ENCODE measurements at regions not wholly inside any gene's neighbourhood (a gene's known extent, or its start where the extent isn't known, plus 50 kb on each side); places are given as distances from the start of the nearest gene placed in this dataset.

DNA sequence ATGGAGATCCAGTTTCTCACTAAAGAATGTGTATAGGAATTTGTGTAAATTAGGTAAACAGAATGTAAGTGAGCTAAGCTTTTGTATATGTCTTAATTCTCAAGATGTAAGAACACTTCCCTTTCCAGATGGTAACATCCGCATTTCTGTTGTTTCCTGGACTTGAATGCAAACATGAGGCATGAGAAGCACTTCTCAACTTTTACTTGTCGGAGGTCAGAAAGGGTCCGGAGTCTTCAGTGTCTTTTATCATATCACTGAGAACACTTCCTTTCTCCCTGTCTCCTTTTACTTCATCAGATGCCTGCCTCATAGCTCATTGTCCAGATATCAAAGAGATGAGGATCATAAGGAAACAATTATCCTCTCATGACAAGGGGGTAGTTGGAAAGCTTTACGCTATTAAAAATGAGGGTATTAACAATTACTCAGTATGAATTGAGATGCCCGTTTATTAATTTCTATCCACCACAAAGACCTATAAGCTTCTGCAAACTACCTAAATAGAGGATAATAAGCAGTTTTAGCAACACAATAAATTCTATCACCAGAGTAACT is 214.1 kb upstream of the FLRT2 start:
- TF ChIP-seq, protein P1, sequence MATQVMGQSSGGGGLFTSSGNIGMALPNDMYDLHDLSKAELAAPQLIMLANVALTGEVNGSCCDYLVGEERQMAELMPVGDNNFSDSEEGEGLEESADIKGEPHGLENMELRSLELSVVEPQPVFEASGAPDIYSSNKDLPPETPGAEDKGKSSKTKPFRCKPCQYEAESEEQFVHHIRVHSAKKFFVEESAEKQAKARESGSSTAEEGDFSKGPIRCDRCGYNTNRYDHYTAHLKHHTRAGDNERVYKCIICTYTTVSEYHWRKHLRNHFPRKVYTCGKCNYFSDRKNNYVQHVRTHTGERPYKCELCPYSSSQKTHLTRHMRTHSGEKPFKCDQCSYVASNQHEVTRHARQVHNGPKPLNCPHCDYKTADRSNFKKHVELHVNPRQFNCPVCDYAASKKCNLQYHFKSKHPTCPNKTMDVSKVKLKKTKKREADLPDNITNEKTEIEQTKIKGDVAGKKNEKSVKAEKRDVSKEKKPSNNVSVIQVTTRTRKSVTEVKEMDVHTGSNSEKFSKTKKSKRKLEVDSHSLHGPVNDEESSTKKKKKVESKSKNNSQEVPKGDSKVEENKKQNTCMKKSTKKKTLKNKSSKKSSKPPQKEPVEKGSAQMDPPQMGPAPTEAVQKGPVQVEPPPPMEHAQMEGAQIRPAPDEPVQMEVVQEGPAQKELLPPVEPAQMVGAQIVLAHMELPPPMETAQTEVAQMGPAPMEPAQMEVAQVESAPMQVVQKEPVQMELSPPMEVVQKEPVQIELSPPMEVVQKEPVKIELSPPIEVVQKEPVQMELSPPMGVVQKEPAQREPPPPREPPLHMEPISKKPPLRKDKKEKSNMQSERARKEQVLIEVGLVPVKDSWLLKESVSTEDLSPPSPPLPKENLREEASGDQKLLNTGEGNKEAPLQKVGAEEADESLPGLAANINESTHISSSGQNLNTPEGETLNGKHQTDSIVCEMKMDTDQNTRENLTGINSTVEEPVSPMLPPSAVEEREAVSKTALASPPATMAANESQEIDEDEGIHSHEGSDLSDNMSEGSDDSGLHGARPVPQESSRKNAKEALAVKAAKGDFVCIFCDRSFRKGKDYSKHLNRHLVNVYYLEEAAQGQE (IDR thresholded peaks at IDR 0.05; ENCODE audit: insufficient read depth in 1 of 2, low read depth in 2 of 2, low read length in 2 of 2), result no peak
- no peak for TF ChIP-seq POLR2AphosphoS5 (IDR thresholded peaks at IDR 0.05; ENCODE audit: low read depth, low read length)
- TF ChIP-seq SIN3A (IDR thresholded peaks at IDR 0.05; ENCODE audit: borderline replicate concordance, insufficient read depth, low read length), result no peak
